HG02798 (cell line): ENCODE measurements at regions not wholly inside any gene's neighbourhood (a gene's known extent, or its start where the extent isn't known, plus 50 kb on each side); places are given as distances from the start of the nearest gene placed in this dataset.

Experiments used
- ATAC-seq: cut with Tn5 transposase; IDR thresholded peaks from one replicate; pipeline ENCODE4 v1.9.1; 2021; ENCODE audit warnings: mild to moderate bottlenecking; ENCODE audit not compliant: unreplicated experiment, poor library complexity

DNA sequence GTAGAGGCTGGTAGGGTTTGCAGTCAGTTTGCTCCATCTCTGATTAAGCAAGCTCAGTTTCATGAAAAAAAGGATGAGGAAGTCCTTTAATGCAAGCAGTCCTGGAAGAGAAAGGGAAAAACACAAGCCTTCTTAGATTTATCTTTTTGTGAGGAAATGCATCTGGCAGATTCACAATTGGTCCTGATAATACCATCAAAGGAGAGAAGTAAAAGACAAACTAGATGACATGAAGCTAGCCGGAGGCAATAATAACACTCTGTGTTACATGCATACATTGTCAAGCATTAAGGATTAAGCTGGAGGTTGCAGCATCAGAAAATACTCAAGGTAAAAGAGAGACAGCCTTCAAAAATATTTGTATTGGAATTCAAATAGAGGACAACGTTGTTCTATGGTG lies 356.0 kb upstream of the TEX13C start, which contains the start of gene TENM1:
Gene TENM1 (minus strand): TSS at position 101 of the 400 bp plus-strand sequence.
- no peak for ATAC-seq

DNA sequence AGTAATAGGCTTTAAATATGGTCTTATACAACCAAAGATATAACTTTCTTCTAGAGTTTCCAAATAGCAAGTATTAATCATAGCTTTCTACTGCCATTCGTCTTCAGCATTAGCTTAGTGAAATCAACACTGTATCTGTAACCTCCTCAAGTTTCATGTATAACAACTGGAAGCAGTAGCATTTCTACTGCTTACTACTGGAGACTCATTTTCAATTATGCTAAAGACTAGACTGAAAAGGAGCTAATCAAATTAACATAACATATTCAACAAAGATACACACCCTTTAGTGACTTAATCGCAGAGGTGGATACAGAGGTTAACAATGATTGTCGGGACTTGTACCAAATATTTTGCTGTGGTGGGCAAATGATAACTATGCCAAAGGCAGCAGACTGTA lies 344.2 kb upstream of the TEX13C start:
- ATAC-seq: no peak

DNA sequence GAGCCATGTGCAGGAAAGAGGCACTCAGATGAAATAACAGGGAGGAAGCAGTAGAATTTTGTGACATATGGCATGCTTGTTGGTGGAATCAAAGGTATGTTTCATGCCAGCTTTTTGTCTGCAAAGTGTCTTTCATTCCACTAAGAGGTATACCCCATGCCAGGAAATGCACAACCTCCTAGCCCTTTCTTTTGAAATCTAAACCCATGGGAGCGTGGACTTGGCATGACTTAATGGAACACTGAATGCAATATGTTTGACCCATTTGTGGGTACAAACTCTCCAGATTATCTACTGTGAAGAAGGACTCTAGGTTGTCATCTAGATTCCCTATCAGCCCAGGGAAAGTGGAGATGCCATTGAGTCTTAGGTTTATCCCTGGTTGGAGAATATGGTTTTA lies 338.3 kb upstream of the TEX13C start:
- ATAC-seq: no peak

DNA sequence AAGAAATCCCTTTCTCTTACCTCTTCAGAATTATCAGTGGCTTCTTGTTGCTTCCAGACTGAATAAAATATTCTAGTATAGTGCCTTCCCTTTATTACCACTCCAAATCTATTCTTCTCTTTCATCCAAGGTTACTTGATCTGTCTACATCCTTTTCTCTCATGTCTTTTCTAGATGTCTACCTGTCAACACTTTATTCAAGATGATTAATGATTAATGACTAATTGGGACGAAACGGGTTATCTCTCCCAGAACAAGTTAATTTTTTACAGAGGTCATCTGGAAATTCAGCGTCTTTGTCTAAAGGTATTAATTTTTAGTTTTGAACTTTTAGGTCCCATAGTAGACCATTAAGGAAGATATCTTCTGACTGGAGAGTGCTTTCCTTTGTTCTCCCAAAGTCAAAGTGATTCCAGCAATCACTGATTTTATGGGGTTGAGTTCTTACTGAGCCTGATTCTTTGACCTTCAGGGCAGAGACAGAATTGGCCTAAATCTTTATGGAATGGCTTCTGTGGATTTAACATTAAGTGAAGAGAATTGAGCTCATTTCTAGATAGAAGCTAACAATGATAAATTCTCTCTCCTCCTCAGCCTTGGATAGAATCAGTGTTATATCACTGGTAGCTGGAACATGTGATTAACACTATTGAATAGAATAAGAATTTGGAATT lies 335.4 kb upstream of the TEX13C start:
- ATAC-seq: no peak

DNA sequence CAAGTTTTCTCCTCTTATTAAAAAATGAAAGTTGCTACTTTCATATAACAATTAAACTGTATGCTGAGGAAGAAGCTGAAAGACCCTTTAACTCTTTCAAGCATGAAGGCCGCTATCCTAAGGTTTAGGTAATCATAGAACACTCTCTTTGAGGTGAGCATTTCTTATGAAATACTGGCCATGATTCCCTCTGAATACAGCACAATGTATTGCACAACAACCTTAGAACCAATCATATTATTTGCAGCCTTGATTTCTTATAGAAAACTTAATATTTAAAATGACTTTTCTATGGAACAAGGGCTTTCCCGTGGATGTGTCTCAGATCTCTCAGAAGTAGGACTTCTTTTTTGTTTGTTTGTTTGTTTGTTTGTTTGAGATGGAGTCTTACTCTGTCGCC lies 333.4 kb upstream of the TEX13C start:
- ATAC-seq: no peak

DNA sequence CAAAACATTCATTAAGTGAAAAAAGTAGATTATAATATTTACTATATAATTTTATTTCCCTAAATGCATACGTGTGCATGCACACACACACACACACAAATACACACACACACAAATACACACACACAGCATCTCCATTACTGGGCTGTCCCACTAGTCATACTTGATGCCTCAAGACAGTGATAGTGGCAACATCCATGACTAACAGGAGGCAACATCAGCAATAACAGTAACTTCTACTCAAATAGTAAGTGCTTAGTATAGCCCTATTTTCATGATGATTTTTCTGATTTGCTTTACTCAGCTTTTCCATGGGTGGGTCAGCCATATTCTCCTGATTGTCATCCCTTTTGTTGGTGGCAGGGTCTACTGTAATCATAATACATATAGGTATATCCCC lies 325.9 kb upstream of the TEX13C start:
- no peak for ATAC-seq

DNA sequence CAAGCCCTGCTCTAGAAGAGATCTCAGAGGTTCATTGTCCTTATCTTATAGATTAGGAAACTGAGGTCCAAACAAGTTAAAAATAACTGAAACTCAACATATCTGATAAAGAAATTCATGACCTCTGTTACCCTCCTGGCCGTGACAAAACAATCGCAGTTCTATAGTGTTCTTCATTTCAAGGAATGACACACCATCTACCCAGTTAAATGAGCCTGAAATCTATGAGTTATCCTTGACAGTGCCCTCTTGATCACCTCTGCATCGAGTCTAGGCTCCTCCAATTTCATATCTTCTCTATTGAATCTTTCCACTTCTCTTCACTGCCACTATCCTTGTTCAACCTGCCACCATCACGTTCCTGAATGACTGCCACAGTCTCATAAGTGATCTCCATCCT lies 325.3 kb upstream of the TEX13C start:
- ATAC-seq: no peak

DNA sequence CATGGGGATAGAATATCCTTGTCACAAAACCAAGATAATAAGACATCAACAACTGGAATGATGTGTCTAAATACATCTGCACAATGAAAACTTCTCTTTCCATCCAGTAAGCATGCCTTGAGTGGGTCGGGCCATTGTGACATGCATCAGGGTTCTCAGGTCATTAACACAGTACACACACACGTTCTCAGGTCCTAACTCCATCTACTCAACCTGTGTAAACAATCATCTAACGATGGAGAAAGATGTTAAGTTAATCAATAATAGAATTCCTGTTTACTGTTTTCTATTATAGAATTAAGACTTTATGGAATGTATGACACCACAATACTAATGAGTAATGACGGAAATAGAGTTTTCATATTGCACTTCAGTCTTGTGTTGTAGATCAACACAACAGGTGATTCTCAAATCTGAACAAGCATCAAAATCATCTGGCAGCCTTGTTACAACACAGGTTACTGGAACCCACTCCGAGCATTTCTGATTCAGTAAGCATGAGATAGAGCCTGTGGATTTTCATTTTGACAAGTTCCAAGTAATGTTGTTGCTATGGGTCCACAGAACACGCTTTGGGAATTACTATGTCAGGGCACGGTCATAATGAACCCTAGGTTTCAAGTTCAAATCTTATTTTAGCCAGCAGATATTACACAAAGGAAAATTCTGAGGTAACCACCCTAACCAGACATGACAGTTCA lies 315.8 kb upstream of the TEX13C start:
- no peak for ATAC-seq

DNA sequence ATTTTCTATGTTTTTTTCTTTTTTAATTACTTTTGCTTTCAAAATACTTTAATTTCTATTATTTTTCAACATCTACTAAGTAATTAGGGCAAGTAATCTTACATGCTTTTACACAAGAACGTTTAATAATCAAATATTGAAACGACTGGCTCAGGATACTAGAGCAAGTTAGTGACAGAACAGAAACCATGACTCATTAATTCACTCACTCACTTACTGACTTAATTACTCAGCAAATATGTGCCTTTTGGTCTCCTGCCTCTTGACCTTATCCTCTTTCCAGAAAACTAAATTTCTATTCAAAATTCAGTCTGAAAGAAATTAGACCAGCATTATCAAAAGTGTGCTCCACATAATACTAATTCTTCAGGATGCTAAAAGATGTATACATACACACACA lies 314.9 kb upstream of the TEX13C start:
- ATAC-seq: no peak

DNA sequence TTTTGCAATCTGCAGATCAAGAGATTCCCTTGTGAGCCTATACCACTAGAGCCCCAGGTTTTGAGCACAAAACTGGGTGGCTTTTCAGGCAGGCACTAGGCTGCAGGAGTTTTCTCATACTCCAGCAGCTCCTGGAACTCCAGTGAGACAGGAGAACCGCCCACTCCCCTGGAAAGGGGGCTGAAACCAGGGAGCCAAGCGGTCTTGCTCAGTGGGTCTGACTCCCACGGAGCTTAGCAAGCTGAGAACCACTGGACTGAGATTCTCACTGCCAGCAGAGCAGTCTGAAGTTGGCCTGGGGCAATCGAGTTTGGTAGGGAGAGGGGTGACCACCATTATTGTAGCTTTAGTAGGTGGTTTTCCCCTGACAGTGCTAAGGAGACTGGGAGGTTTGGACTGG lies 313.8 kb upstream of the TEX13C start:
- no peak for ATAC-seq

DNA sequence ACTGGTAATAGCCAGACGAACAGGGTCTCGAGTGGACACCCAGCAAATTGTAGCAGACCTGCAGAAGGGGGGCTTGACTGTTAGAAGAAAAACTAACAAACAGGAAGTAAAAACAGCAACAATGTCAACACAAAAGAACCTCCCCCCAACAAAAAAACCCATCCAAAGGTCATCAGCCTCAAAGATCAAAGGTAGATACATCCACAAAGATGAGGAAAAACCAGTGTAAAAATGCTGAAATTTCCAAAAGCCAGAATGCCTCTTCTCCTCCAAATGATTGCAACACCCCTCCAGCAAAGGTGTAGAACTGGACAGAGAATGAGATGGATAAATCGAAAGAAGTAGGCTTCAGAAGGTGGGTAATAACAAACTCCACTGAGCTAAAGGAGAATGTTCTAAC lies 313.0 kb upstream of the TEX13C start:
- ATAC-seq: no peak

DNA sequence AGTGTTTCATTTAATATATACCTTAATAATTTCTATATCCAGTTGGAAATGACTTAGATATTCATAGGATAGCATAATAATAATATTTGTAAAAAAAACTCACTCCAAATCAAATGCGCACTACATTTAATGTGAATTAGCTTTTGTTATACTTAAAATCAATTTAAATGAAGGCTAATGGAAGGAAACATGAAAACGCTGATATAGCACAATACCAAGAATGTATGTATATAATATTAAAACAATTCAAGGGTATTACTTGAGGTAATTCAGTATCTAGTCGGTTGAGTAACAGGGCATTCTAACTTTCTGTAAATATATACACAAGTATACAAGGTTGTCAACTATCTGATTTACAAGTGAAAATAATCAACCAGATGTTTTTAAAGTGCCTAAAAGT lies 307.1 kb upstream of the TEX13C start:
- no peak for ATAC-seq

DNA sequence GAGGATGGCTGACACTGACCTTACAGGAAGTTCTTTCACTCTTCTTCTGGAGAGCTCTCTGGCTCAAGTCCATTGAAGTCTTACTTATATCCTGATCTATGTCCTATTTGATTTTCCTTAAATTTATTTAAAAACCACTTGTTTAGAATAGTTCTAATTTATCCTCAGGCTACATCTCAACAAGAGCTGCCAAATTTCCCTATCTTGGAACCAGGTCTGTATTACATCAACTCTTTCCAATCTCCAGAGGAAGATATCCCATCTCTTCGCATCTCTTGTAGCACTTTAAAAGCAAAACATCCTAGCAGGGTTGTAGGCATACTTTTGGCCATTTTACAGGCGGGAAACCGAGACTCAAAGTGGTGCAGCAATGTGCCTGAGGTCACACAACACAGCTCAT lies 290.5 kb upstream of the TEX13C start:
- no peak for ATAC-seq
